GM18868 (cell line): ENCODE measurements at regions not wholly inside any gene's neighbourhood (a gene's known extent, or its start where the extent isn't known, plus 50 kb on each side); places are given as distances from the start of the nearest gene placed in this dataset.
"Not testable (repeated sequence)": the region's sequence is repeated elsewhere in the genome, so short reads cannot be mapped to it uniquely, and the experiment has no call there.

ENCODE experiments used
- ATAC-seq: cut with Tn5 transposase; IDR thresholded peaks from one replicate; pipeline ENCODE4 v1.9.1; 2021; ENCODE audit warnings: mild to moderate bottlenecking, moderate library complexity; ENCODE audit not compliant: unreplicated experiment

DNA sequence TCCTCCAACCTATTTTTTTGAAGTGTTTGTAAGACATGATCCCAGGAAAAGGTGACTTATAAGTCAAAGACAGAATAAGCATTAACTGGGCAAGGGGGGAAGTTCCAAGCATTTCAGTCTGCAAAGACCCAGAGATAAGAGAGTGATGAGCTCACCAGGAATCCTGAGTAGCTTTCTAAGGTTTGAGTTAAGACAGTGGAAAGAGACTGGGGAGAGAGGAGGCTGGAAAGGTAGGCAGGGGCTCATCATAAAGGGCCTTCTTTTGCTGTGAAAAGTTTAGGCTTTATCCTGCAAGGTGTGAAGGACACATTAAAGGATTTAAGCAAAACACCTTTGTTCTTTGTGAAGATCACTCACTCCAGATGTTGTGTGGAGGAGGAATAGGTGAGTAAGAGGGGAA lies 438.8 kb downstream of the CHL1 start:
- no peak for ATAC-seq

DNA sequence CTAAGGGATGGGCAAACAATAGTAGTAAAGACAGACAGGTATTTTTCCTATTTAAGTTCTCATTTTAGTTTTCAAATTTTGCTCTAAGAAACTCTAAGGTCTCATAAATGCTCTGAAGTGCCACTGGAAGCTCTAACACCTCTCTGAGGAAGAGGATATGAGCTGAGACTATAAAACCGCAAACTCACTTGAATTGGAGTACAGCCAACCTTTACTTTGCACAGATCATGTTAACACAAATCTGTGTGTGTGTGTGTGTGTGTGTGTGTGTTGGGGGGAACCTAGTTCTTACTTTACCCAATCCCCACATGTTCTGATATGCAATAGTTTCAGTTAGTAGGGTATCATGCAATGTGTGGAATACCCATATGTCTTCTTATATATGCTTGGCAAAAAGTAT lies 446.8 kb downstream of the CHL1 start:
- no peak for ATAC-seq

DNA sequence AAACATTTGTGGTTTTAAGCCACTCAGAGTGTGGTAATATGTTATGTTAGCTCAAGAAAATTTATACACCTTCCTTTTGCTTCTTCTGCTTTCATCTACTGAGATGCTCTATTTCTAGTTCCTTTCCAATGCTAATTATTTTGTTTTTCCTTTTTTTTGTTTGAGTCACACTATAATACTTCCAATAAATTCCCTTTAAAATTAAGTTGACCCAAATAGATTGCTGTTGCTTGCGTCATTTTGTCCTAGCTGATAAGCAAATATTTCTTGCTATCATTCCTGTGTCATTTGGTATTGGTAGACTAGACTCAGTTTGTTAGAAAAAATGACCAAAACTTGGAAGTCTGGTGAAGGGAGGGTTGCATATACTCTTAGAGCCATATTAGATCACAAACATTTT lies 437.0 kb upstream of the CNTN6 start:
- no peak for ATAC-seq

DNA sequence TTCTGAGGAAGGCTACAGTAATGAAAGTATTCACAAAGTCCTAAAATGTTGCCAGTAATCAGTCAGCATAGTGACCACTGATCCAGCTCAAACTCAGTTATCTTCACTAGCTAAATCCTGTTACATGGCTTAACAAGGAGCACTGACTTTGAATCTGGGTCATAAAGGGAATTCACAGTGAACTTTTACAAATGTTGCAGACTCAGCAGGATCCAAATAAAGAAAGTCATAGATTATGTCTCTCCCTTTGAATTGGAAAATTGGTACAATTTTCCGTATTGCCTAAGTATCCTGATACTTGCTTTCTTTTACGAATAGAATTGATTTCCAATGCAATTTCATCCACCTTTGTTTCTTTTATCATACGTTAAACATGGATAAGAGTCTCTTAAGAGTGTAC lies 431.5 kb upstream of the CNTN6 start:
- no peak for ATAC-seq

DNA sequence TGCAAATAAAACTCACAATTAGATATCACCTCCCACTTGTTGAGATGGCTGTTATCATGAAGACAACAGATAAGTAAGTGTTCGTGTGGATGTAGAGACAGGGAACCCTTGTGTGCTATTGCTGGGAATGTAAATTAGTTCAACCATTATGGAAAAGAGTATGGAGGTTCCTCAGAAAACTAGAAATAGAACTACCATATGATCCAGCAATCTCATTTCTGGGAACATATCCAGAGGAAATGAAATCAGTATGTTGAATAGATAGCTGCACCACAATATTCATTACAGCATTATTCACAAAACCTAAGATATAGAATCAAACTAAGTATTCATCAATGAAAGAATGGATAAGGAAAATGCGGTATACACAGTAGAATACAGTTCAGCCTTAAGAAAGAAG lies 418.7 kb upstream of the CNTN6 start:
- ATAC-seq = no peak

DNA sequence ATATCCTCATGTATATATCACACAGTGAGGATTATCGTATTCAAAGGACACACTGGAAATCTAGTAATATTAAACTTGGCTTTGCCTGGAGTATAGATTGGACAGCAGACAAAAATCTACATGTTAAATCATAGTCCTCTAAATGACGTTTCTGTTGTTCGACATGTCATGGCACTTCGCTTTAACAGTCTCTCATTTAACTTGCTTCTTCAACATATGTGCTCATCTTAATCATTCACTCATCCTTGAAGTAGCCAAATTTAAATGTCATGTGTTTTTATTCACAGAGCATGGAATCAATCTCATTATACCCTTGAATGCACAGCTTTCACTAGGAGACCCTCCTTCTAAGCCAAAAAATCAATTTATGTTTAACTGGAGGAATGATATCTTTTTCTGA lies 417.0 kb upstream of the CNTN6 start:
- ATAC-seq = no peak

DNA sequence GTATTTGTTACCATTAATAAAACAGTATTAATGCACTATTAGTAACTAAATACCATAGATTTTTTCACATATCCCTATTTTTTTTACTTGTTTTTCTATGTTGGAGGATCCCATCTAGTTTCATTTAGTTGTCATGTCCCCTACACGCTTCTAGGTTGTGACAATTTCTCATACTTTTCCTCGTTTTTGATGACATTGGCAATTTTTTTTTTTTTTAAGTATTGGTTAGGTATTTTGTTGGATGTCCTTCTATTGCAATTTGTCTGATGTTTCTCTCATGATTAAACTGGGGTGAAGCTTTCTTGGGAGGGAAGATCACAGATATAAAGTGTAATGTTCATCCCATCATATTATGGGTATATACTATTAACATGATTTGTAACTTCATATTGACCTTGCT lies 409.1 kb upstream of the CNTN6 start:
- ATAC-seq = no peak

DNA sequence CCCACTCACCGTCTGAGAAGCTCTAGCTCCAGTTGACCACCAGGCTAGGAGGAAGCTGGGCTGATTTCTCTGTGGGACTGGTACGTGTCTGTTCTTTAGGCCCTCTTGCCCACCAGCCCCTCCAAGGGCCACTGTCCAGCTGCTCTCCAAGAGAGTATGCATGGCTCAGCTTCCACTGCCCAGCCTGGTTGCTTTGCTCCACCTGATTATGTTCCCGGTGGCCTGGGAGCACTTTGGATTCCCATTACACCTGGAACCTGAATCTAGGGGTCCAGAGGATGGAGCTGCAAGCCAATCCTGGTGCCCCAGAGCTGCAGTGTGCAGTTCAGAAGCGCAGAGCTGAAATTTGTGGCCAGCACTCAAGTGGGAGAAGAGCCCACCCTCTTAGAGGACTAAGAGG lies 402.1 kb upstream of the CNTN6 start:
- ATAC-seq = no peak

DNA sequence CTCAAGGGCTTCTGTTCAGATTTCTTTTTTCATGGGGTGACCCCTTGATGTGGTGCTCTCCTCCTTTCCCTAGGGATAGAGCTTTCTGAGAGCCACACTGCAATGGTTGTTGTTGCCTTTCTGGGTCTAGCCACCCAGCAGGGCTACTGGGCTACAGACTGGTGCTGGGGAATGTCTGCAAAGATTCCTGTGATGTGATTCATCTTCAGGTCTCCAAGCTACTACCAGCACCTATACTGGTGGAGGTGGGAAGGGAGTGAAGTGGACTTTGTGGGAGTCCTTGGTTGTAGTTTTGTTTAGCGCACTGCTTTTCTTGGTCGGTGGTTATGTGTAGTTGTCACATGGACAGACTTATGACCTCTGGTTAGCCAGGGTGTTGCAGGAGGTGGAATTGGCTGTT lies 392.3 kb upstream of the CNTN6 start:
- ATAC-seq = no peak

DNA sequence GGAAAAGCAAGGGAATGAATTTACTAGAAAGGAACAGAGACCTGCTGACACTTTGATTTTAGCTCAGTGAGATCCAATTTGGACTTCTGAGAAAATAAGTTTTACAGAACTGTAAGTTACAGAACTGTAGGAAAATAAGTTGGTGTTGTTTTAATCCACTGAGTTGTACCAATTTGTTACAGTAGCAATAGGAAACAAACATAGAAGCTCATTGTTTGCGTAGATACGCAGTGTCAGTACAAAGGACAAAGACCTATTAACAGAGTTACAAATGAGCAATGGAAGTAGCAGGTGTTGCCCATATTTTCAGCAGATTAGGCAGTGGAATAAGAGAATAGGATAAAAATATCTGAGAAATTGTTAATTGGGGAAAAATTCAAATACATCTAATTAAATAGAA lies 385.8 kb upstream of the CNTN6 start:
- no peak for ATAC-seq

DNA sequence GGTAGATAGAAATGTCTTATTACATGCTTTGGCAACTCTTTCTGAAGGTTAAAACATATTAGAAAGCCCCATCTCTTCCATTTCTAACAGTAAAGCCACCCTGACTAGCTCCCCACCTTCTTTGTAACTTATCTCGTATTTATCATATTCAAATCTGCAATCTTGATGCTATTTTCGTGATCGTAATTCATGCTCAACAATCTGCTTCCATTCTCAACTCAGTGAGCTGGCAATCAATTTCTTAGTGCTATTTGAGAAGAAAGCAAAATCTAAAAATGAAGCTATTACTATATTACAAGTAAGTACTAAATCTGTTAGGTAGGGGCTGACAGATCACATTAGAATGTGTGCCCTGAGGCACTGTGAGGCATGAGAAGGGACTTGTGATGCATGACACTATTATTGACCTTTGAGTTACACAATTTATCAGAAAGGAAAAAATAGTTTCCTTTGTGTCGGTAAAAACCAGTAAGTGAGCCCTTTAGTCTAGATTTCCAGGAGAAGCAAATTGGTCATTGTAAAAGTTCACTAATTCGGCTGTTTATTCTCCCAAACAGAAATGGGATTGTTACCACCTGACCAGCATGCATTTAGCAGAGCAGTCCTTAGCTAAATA lies 379.7 kb upstream of the CNTN6 start:
- no peak for ATAC-seq

DNA sequence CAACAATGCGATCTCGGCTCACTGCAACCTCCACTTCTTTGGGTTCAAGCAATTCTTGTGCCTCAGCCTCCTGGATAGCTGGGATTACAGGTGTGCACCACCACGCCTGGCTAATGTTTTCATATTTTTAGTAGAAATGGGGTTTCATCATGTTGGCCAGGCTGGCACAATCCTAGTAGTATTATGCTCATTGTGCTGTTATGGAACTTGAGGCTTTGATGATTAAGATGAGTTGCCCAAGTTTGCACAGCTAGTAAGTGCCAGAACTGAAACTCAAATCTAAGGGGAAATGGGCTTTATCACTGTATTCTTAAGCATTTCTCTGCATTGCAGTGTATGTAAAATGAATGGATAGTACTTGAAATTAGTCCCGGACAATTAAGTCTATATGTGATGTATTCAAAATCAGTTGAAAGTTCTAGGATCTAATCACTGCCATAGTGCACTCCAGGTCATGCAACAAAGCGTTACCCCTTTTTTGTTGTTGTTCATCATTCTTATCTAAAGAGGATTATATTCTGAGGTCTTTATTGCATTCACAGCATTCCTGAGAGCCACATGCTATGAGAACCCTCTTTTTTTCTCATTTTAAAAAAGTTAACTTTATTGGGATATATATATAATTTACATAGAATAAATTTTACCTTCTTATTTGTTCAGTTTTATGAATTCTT lies 378.7 kb upstream of the CNTN6 start:
- ATAC-seq = no peak

DNA sequence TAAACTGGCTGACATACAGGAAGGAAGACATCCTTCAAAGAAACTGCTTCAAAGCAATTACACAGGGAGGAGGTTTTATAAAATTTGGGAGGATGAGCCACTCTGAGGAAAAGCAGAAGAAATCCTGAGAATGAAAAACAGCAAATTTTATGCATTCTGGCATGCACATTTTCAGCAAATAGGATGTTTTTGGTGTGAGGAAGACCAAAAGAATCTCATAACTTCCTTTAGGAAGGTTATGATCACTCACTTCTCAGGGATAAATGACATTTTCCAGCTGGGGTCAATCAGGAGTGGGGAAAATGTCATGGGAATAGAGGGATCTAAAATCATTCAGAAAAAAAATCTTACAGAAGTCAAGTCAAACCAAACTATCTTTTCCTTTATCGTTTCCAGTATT lies 371.7 kb upstream of the CNTN6 start:
- ATAC-seq = no peak

DNA sequence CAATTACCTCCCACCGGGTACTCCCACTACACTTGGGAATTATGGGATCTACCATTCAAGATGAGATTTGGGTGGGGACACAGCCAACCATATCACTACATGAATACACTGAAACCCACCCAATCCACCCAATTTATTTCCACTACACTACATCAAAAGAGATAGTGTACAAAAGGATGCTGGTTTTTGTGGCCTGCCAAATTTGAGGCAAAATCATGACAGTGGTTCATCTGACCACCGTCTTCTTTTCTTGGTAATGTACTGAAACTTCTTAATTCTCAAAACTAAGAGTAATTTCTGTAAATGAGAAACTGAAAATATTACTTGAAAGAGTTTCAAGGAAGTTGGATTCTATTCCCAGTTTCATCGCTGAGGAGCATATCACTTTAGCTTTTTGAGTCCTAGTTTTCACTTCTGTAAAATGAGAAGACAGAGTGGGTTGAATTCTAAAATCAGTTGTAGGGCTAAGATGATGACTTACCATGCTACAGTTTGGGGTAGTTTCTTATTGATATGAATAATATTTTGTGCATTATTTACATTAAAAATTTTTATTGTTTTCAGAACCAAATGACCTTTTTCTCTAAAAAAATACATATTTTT lies 360.4 kb upstream of the CNTN6 start:
- no peak for ATAC-seq

DNA sequence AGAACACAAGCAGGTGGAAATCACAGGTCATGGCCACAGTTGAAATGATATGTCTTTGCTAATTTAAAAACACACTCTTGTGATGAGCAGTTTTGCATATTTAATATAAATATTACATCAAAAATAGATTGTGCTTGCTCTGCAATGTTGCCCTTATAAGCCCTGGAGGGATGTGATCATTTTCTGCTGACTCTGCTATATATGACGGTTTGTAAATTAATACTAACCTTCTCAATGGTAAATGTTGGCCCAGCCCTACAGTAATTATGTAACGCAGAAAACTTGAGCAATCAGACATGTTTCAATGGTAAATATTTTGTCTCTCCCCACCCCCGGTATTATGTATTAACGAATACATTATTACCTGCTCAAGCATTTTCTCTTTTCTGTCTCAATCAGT lies 359.5 kb upstream of the CNTN6 start:
- ATAC-seq = no peak

DNA sequence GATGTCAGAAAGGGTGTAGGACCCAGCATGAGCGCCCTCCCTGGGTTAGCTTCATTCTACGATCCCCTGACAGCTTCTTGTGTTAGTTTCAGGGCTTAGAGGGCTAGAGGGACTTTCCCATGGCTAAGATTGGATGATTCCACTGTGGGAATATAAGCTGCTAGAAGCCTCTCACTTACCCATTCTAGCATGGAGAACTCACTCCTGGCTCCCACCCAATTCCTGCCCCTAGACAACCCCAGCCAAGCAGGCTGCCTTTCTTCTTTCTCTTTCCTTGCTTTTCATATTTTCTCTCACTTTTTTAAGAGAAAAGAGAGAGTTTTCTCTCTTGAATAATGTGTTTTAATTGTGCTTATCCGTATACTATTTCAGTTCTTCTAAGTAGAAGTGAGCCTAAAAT lies 335.1 kb upstream of the CNTN6 start:
- no peak for ATAC-seq

DNA sequence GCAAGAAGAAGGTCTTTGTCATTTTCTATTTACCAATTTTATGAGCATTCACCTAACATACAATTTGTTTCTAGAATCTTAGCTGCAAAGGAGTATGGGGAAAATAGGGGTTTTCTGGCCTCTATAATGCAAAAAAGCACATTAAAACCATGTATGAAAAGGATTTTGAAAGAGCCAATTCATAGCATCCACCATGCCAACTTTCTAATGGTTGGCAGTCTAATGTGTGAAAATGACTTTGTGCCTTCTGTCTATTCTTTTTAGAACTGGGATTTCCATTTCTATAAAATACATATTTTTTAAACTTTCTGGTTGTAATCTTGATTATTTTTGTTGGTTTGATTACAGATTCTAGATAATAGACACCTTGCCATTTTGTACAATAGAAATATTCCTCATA lies 333.7 kb upstream of the CNTN6 start:
- ATAC-seq = no peak

DNA sequence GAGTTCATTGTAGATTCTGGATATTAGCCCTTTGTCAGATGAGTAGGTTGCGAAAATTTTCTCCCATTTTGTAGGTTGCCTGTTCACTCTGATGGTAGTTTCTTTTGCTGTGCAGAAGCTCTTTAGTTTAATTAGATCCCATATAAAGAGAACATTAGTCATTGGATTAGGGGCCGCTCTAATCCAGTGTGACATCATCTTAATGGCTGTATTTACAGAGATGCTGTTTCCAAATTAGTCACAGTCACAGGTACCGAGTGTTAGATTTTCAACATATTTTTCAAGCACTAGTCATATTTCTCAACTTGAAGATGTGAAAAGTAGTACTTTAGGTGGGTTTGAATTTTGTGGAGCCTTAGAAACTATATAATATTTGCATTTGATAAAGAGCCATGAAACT lies 319.4 kb upstream of the CNTN6 start:
- not testable (repeated sequence) for ATAC-seq

DNA sequence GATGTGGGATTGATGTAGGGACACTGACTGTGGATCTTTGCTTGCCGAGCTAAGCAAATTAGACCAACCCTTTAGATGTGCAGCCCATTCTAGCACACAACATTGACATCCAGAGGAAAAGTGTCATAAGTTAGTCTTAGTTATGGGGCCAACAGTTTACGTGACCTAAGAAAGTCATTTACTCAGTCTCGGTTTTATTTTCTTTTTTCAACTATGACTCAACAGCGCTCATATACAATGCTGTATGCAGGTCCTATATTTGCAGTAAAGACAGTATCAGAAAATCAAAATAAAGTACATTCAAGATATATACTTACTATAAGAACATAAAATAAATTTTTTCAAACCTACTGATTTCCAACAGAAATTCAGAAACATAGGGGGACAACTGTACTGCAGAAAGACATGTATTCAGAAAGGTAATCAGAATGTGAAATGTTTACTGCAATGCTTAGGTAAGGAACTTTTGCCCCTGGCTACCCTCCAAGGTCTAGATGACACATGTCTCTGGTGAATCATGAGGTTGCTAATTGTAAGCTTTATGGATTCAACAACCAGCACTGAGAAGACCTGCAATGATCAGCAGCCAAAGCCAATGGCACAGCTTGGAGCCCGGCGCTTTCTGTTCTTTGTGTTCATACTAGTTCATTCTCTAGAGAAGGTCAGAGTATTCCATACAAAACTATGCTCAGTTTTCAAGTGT lies 317.5 kb upstream of the CNTN6 start:
- no peak for ATAC-seq

DNA sequence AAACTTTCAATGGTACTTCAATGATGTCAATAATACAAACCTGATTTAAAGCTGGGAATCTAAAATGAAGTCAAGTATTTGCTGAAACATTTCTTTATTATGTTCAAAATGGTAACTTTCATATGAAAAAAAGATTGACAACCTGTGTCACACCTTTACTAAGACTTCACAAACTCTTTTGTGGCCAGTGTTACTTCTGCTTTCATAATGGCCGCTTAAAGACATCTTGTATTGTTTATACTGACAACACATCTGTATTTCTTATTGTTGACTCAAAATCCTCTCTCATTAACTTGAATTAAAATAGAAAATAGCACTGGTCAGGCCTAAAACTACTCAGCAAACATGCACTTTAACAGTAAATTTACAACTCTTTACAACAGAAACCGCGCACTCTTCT lies 312.3 kb upstream of the CNTN6 start:
- ATAC-seq = no peak

DNA sequence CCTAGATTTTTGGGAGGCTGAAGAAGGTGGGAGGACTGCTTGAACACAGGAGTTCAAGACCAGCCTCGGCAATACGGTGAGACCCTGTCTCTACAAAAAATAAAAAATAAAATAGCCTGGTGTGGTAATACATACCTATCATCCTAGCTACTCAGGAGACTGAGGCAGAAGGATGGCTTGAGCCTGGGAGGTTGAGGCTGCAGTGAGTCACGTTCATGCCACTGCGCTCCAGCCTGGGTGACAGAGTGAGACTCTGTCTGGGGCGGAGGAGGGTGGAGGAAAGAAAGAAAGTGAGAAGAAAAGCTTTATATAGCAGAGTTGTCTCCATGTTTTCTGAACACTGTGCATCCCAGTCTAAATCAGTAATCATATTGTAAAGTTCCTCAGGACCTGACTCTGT lies 301.4 kb upstream of the CNTN6 start:
- ATAC-seq = no peak

DNA sequence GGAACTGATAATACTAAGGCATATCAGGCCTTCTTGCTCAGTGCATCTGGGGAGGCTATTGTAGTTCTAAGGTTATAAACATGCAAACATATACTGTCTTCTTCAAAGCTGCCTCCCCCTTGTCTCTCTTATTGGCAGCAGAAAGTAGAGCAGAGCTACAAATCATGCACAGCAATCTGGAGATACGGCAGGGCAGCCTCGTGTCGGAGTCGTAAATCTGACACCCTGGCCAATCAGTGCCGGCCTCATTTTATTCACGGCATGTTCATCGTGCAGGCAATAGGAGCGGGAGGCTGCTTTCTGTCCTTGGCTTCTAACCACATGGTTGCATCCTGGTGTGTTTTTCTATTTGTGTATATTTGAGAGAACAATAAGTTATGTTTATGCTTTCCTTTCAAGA lies 300.2 kb upstream of the CNTN6 start:
- no peak for ATAC-seq
